ENCODE measurements at regions not wholly inside any gene's neighbourhood (a gene's known extent, or its start where the extent isn't known, plus 50 kb on each side); places are given as distances from the start of the nearest gene placed in this dataset.

- TF ChIP-seq, protein P1, sequence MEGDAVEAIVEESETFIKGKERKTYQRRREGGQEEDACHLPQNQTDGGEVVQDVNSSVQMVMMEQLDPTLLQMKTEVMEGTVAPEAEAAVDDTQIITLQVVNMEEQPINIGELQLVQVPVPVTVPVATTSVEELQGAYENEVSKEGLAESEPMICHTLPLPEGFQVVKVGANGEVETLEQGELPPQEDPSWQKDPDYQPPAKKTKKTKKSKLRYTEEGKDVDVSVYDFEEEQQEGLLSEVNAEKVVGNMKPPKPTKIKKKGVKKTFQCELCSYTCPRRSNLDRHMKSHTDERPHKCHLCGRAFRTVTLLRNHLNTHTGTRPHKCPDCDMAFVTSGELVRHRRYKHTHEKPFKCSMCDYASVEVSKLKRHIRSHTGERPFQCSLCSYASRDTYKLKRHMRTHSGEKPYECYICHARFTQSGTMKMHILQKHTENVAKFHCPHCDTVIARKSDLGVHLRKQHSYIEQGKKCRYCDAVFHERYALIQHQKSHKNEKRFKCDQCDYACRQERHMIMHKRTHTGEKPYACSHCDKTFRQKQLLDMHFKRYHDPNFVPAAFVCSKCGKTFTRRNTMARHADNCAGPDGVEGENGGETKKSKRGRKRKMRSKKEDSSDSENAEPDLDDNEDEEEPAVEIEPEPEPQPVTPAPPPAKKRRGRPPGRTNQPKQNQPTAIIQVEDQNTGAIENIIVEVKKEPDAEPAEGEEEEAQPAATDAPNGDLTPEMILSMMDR (IDR thresholded peaks at IDR 0.05; ENCODE audit: insufficient read depth, low read length, poor library complexity, severe bottlenecking): no peak
- no peaks in the 10 kb centered on the region for H3K36me3 ChIP-seq (ENCODE audit: control insufficient read depth, insufficient read depth, low read length)
- no peaks in the 10 kb centered on the region for H3K27me3 ChIP-seq (replicated peaks; ENCODE audit: control insufficient read depth, insufficient read depth, low read length)
- no peak overlapping the region for H3K4me3 ChIP-seq (replicated peaks; ENCODE audit: low read depth, low read length)
- DNase-seq (ENCODE audit: extremely low read depth, insufficient read length): no peak
Measured at GRCh38 chr12:126912111-126912510, 1354.9 kb upstream of the TMEM132C start.

DNA sequence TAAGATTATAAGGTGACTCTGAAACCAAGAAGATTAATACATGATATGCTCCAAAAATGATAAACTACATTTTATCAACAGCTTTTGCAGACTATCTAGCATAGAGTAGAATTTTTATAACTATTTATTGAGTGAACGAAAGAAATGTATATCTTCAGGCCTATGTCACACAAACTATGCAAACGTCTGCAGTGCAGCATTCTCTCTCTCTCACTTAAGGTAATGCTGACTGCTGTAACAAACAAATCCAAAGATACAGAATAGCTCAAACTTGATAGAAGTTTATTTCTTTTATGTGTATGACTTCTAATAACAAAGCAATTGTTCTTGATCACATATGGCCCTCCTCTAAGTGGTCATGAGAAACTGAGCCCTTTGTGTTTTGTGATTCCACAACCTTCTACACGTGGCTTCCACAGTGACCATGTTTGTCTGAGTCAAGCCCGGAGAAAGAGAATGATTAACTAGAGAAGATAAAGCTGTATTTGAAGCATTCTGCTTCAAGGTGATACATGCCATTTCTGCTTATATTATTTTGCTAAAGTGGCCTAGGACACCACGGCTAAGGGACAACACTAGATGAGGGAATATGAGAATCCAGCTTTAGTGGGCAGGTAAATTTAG is 1352.7 kb upstream of the TMEM132C start:
- Histone ChIP-seq H3K27me3 (replicated peaks; ENCODE audit: control insufficient read depth, insufficient read depth, low read length) (no peaks in the 10 kb centered on the region), H3K36me3 (ENCODE audit: control insufficient read depth, insufficient read depth, low read length) (no peaks in the 10 kb centered on the region), H3K4me3 (replicated peaks; ENCODE audit: low read depth, low read length) (no peak overlapping the region)
- TF ChIP-seq, protein P1 (IDR thresholded peaks at IDR 0.05; ENCODE audit: insufficient read depth, low read length, poor library complexity, severe bottlenecking): no peak
- no peak for DNase-seq (ENCODE audit: extremely low read depth, insufficient read length)

GRCh38 chr12:126915309-126915708 is 1351.7 kb upstream of the TMEM132C start:
- Histone ChIP-seq H3K27me3 (replicated peaks; ENCODE audit: control insufficient read depth, insufficient read depth, low read length) (no peaks in the 10 kb centered on the region), H3K4me3 (replicated peaks; ENCODE audit: low read depth, low read length) (no peak overlapping the region), H3K36me3 (ENCODE audit: control insufficient read depth, insufficient read depth, low read length) (no peaks in the 10 kb centered on the region)
- no peak for DNase-seq (ENCODE audit: extremely low read depth, insufficient read length)
- TF ChIP-seq, protein P1 (IDR thresholded peaks at IDR 0.05; ENCODE audit: insufficient read depth, low read length, poor library complexity, severe bottlenecking): no peak

GRCh38 chr12:126926023-126926594 is 1340.9 kb upstream of the TMEM132C start:
- DNase-seq (ENCODE audit: extremely low read depth, insufficient read length): no peak
- Histone ChIP-seq H3K27me3 (replicated peaks; ENCODE audit: control insufficient read depth, insufficient read depth, low read length) (no peaks in the 10 kb centered on the region), H3K4me3 (replicated peaks; ENCODE audit: low read depth, low read length) (no peak overlapping the region), H3K36me3 (ENCODE audit: control insufficient read depth, insufficient read depth, low read length) (no peaks in the 10 kb centered on the region)
- TF ChIP-seq, protein P1 (IDR thresholded peaks at IDR 0.05; ENCODE audit: insufficient read depth, low read length, poor library complexity, severe bottlenecking): peak; percentile 6

DNA sequence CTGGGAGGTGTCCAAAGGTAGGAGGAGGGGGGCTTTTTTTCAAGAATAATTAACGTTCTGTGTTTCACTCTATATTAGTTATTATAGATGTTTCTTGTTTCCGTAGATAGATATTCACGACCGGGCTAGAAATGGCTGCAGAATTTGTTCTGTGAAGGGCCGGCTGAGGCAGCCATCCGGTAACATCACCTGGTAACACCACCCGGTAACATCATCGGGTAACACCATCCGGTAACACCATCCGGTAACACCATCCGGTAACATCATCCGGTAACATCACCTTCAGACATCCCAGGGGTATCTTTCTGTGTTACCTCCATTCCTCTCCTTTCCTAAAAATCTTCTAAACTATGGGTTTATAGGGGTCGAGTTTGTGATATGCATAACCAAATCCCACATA is 1336.7 kb upstream of the TMEM132C start:
- TF ChIP-seq, protein P1 (IDR thresholded peaks at IDR 0.05; ENCODE audit: insufficient read depth, low read length, poor library complexity, severe bottlenecking): no peak
- no peak overlapping the region for H3K4me3 ChIP-seq (replicated peaks; ENCODE audit: low read depth, low read length)
- H3K36me3 ChIP-seq (ENCODE audit: control insufficient read depth, insufficient read depth, low read length): no peaks in the 10 kb centered on the region
- no peaks in the 10 kb centered on the region for H3K27me3 ChIP-seq (replicated peaks; ENCODE audit: control insufficient read depth, insufficient read depth, low read length)
- no peak for DNase-seq (ENCODE audit: extremely low read depth, insufficient read length)

Measured in GM06990 (cell line).